ENCODE measurements at regions not wholly inside any gene's neighbourhood (a gene's known extent, or its start where the extent isn't known, plus 50 kb on each side); places are given as distances from the start of the nearest gene placed in this dataset.

DNA sequence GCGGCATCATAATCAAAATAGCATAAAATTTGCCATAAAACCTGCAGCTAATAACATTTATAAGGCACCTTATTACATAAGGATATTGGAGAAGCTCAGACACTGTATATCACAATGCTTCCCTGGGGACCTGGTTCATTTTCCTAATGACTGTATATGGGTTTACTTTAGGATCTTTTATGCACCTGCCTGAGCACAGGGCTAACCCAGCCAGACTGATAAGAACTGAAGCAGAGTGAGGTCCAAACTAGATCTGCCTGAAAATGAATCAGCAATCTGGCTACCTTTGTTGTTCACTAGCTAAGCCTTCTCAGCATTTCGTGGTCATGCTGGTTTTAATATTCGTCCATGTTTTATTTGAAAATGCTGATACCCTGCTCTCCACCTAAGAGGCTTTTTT, 1922.3 kb upstream of the CELF4 start:
- TF ChIP-seq CTCF (IDR thresholded peaks at IDR 0.05) = no peak
- TF ChIP-seq EZH2phosphoT487 (IDR thresholded peaks at IDR 0.05) = no peak
- no peak for TF ChIP-seq EZH2 (IDR thresholded peaks at IDR 0.05)
